B cell (primary cell): ENCODE measurements at regions not wholly inside any gene's neighbourhood (a gene's known extent, or its start where the extent isn't known, plus 50 kb on each side); places are given as distances from the start of the nearest gene placed in this dataset.

Source experiments
- CTCF ChIP-seq: fragments of 200-600 bp; IDR thresholded peaks from one replicate; pipeline ENCODE4 v1.8.0; 2022; ENCODE audit warnings: antibody characterized with exemption, mild to moderate bottlenecking
- EZH2 ChIP-seq: IDR thresholded peaks from 2 replicates; pipeline ENCODE4 v1.6.1; 2012; ENCODE audit warnings: borderline replicate concordance, low read depth, mild to moderate bottlenecking, moderate library complexity, low read length; ENCODE audit not compliant: insufficient read depth, poor library complexity, severe bottlenecking

GRCh38 chr2:5041501-5041900 is 650.7 kb upstream of the SOX11 start:
- TF ChIP-seq EZH2 (no peak), CTCF (no peak)
